Activated CD4-positive, CD25-positive, alpha-beta regulatory T cell treated with anti-CD3 and anti-CD28 coated beads, Interleukin-2, amount 50 U/mL, for 72 hours (primary cell): ENCODE measurements at regions not wholly inside any gene's neighbourhood (a gene's known extent, or its start where the extent isn't known, plus 50 kb on each side); places are given as distances from the start of the nearest gene placed in this dataset.
"Not testable (repeated sequence)": the region's sequence is repeated elsewhere in the genome, so short reads cannot be mapped to it uniquely, and the experiment has no call there.

Source experiments
- DNase-seq: peaks from one replicate; pipeline ENCODE4 v3.0.0; 2021

DNA sequence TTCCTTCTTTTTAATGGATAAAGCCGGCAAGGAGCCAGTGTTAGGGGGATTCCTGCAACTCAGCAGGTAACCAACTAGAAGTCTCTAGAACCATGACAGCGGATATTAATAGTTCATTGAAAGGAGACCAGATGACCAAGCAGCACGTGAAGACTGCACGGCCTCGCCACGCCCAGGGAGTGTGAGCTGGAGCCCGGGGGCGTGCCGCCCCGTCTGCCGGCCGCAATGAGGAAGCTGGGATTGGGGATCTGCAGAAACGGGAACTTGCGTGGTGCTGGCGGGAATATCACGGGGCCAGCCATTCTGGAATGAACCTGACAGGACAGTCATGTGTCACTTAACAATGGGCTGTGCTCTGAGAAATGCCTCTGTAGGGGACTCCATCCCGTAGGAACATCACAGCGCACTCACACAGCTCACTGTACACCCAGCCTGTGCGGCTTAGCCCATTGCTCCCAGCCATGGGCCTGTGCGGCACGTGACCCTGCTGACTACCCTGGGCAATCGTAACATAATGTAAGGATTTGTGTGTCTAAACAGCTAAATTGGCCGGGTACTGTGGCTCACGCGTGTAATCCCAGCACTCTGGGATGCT lies 4092.8 kb upstream of the TPTE start:
- not testable (repeated sequence) for DNase-seq

DNA sequence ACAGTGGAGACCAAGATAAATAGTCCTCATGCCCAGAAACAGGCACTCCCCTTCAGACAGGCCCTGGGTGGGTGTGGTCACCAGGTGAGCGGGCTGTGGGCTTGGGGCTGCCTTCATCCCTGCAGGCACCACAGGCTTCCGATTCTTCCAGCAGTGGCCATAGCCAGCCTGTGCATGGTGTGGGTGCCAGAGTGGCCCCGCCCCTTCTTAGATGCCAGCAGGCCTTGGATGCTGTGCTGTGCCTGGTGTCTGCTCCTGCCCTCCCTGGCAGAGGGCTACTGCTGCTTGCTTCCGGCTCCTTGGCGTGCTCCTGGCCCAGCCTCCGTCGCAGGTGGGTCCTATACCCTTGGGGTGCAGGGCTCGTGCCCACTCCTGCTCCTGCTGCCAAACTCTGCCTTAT lies 4091.5 kb upstream of the TPTE start:
- DNase-seq: not testable (repeated sequence)

DNA sequence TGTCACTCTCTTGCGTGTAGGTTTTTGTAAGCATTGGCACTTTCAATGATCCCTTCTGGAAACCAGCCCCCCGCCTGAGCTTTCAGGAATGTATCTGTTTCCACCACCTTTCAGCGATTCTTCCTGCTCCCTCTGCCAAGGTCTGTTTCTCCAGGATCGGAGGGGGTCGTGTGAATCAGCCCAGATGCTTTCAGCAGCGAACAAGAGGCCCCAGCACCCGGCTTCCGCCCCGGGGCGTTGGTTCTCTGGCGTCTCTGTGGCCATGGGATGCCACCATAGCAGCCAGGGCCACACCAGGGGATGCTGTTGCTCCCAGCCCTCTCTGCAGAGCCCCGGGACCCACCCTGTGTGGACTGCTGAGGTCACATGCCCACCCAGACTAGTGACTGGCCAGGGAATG lies 4088.2 kb upstream of the TPTE start:
- DNase-seq: not testable (repeated sequence)

DNA sequence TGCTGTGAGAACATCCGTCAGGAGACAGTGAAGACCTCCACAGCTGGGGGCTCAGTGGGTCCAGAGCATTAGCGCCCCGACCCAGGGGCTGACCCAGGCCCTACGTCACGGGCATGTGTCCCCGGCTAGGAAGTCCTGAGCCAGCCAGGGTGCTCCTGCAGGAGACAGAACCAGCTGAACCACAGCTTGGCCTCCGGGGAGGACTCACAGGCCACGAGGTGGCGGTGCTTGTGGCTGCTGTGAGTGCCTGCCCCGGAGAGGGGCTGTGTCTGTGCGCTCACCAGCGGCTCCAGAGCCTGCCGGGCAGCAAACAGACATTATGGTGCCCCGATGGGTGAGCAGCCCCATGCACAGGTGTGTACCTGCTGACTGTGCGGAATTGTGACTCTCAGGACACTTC lies 4085.2 kb upstream of the TPTE start:
- not testable (repeated sequence) for DNase-seq

DNA sequence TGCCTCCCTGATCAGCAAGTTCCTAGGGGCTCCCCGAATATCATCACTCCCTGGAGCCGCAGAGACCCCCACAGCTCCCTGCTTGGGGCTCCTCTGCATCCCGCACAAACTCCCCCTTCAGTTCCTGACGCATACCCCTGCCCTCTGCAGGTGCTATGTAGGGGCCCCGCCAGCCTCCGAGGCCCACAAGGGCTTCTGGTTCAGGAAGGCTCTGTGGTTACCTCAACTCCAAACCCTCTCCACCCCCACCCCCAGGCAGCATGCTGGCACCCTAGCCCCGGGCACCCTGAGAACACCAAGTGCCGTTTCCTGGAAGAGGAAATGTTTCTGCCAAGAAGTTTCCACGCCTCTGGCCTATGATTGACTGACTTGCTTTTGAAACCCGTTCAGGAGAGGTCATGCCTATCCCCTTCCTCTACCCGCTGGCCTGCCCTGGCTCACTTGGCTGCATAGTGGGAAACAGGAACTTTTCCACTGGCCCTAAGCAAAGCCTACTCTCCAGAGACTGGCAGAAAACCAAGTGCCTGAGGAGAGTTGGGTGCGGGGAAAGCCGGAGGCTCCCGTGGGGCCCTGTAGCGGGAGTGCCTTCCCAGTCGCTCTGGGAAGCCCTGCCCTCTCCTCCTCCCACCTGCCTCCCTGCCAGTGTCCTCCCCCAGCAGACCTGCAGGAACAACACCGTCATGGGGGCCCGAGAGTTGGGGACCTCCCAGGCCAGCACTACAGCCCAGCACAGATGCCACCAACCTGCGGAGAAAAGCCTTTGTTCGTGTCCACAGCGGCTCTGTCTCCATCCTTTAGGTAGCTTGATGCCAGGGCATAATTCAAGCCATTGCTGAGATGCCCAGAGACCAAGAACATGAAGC lies 4084.2 kb upstream of the TPTE start:
- DNase-seq: not testable (repeated sequence)

DNA sequence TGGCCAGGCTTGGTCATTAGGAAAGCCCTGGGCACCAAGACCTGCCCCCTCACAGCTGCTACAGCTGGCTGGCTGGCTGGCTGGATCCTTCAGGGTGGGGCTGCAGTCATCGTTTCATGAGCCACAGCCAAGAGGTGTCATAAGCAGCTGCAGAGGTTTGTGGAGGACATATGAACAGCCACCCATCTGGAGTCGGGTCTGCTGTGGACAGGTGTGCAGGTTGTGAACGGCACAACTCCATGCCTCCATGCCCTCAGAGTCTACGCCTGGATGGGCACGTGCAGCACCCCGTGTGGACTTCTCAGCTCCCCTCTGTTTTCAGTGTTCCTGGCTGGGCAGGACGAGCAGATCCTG lies 4083.6 kb upstream of the TPTE start:
- not testable (repeated sequence) for DNase-seq

DNA sequence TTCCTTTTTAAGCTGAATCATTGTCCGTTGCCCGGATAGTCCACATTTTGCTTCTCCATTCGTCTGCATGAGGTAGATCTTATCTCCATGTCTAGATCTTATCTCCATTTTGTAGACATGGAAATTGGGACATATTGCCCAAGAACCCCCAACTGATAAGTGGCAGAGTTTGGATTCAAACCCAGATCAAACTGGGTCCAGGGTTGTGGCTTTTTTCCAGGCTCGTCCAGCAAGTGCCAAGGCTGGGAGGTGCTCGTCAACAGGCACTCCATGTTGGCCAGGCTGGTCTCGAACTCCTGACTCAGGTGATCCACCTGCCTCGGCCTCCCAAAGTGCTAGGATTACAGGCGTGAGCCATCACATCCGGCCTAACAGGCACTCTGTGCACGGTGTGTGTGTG lies 4082.3 kb upstream of the TPTE start:
- not testable (repeated sequence) for DNase-seq

DNA sequence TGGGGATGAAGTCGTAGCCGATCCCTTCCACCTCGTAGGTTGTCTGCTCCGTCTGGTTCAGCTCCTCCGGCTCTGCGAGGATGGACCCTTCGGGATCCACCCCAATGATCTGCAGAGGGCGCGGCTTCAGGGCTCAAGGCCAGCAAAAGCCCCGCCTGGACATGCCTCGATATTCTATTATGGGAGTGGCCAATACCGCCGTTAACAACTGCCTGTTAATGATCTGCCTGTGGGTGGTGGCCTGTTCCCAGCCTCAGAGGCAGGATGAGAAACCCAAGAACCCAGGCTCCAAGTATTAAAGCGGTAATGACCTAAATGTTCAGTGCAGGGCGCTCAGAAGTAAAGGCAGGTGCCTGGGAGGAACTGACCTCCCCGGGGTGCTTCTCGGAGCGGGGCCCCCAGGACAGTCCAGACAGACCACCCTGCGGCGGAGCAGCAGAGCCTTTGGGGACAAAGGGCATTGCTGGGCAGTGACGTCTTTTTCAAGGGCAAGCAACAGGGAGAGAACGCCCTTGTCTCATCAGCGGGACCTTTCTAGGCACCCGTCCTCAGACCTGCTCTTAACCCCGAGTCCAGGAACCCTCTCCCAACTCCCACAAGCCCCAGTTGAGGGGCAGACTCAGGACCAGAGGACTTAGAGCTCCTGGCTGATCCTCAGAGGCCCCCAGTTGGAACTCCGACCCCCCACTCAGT lies 4066.6 kb upstream of the TPTE start:
- not testable (repeated sequence) for DNase-seq

DNA sequence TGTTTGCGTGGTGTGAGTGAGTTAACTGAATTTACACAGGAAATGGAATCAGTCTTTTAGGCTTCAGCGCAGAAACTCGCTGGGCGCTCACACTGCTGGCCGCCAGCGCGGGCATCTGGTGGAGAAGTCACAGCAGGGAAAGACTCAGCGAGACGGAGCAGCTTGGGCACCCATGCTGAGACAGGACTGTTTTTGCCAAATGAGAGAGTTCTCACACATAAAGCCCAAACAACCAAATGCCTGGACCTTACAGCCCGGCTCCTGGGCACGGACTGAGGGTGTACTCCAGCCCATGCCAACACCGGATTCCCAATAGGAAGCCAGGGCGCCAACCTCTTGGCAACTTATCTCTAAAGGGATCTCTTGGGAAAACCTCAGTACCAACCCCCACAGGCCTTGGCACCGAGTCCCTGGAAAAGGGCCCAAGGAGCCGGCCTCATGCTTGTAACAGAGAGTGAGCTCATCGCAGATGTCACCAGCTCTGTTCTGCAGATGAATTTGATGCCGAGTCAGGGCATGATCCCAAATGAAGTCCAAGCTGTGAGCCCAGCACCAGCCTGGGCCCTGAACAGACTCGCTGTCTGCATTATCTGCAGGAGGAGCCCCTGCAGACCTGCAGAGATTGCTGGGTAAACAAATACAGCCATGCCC lies 4065.2 kb upstream of the TPTE start:
- DNase-seq: not testable (repeated sequence)

DNA sequence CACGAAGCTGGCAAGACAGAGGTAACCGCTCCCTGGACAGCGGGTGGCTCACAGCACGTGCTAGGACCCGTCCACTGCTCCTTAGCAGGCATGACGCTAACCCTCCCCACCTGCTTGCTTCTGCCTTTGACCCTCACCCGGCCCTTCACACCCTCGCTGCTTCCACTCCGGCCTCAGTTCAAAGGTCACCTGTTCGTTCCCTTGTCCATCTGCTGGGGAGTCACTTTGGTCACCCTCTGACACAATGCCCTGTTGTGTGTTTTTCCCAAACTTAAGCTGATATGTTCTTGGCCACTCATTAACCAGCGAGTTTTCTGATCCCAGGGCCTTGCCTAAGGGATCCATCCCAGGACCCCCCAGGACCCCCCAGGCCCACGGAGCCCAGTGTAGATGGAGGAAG lies 4061.6 kb upstream of the TPTE start:
- DNase-seq: not testable (repeated sequence)

DNA sequence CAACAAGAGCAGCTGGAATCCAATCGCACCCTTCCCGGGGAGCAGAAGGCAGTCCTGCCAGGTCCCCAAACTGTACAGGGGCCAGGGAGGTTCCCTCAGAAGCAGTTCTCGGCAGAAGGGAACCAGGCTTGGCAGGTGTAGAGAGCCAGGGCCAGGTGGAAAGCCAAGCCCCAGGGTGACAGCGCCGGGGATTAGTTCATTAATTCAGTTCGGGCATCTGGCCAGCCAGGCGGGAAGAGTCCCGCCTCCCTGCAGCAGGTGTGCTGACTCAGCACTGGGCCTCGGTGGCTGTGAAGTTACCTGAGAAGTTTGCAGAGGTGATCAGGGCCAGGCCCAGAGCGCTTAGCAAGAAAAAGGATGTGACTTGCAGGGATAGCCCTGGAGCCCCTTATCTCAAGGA lies 4060.0 kb upstream of the TPTE start:
- DNase-seq: not testable (repeated sequence)

DNA sequence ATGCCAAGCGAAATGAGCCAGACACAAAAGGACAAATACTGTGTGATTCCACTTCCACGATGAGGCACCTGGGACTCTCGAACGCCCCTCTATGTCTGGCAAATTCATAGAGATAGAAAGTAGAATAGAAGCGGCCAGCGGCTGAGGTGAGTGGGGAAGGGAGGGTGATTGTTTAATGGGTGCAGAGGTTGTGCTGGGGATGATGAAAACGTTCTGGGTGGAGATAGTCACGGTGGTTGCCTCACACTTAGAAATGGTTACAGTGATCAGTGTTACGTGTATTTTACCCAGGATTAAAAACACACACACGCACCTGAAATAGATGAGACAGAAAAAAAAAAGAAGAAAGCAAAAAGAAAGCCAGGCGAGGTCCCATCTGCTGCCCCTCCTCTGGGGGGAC lies 4057.0 kb upstream of the TPTE start:
- not testable (repeated sequence) for DNase-seq

DNA sequence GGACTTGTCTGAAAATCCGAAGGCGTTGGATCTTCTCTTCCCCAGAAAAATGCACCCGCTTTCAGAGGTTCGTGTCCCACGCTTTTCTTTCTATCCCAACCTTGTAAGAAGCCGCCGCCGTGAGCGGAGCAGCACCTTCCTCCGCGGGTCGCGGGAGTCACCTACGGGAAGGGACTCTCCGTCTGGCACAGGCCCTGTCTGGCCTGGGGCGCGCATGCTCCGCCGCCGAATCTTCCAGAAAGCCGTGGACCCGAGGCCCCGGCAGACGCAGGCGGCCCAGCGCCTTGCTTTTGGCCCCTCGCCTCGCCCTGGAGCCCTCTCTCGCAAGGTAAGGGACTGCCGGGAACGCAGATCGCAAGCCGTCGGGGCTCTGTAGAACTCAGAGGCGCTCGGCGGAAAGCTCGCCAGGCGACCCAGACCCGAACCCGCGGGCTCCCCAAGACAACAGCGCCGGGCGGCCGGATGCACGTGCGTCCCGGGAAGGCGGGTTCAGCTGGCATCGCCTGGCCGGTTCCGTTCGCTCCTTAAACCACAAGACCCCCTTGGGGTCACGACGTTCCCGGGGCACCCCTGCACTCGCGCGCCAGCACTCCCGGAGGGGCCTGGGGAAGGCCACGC lies 4055.2 kb upstream of the TPTE start:
- not testable (repeated sequence) for DNase-seq

DNA sequence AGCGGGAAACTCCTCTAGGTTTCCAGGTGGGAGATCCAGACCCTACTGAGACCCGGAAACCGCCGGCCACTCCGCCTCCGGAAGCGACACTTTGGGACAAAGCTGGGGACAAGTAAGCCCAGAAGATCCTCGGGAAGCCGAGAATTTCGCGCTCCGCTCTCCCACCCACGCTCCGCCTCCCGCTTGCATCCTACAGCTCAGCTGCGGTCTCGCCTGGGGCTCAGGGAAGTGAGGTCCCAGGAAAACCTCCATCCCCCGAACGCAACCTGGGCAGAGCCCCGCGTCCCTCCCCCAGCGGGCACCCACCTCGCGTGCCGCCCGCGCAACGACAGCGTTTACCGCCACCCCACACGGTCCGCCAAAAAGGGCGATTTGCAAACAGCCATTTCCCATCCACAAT lies 4054.7 kb upstream of the TPTE start:
- not testable (repeated sequence) for DNase-seq

DNA sequence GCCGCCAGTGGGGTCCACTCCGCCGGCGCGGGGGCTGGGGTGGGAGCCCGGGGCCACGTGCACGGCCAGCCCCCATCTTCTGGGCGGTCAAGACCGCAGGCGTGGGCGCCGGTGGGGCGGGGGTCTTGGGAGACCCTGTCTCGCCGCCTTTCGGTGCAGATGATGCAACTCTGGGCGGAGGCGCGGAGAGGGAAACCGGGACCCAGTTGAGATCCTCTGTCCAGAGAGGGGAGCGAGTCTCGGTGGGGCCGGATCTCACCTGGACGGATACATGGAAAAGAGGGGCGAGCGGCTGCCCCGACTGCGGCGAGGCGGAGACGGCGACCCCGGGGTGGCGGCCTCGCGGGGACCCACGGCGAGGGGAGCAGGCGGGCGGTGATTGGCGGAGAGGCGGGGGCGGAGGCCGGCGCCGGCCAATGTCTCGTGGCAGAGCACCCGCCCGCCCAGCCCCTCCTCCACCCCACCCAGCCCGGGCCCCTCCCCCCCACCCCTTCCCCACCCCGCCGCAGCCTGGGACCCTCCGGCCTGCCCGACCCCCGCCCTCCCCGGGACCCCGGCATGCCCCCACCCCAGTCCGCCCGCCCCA lies 4054.1 kb upstream of the TPTE start:
- DNase-seq: not testable (repeated sequence)

DNA sequence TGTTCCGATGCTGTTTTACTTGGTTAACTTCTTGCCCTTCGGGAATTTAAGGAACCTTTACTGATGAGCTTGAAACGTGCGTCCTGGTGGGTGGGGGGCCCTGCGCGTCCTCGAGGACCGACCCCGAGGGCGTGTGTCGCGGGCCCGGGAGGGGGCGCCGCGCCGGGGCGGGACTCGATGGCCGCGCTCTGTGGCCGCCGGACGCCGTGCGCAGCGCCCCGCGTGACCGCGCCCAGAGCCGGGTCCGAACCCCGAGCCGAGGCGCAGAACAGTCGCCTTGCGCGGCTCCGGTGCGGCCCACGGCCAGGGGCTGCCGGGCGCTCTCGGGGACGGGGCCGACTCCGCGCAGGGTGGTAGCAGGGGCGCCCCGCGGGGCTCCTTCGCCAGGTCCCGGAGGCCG lies 4053.5 kb upstream of the TPTE start:
- DNase-seq: not testable (repeated sequence)

DNA sequence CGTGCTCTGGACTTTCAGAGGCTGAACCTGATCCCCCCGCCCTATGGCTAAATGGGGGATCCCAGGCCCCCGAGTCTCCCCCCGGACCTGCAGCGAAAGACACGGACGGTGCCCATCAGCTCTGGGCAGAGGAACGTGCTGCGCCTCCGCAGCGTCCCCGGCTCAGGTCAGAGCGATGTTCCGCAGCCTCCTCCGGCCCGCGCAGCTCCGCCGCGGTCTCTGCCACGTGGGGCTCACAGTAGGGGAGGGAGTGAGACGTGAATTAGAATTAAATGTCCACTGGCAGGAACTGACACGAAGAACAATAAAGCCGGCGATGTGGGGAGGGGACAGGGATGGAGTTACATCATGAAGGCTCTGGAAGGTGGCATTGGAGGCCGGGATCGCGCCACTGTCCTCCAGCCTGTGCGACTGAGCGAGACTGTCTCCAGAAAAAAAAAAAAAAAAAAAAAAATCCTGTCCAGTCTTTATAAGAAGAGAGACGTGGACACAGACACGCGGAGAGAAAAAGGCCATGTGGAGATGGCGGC lies 4053.0 kb upstream of the TPTE start:
- not testable (repeated sequence) for DNase-seq

DNA sequence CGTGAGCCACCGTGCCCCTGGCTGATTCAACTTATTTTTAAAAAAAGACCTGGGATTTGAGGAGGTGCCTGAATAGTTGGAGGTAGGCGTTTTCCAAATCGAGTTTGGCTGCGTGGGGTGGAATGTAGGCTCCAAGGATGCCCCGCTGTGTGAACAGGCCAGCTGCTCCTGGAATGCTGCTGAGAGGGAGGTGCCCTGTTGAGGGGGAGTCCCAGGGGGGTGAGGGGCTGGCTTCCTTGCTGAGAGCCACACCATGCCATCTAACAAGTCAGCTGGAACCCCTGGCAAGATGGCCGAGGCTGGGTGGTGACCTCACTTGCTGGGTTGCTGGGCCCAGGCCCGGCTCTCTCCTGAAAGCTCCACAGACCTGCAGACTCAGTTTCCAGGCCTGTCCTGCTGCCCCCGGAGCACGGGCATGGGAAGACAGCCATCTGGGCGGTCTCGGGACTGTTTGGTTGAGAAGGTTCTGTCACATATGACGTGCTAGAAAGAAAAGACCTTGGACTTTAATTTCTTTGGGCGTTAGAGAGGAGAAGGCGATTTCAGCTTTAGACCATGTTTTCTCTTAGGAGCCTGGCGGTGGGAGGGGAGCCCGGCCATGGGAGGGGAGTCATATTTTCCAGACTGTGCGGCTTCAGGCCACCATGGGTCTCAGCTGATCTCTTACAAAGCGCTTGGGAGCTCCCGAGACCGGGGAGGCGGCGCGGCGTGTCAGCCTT lies 4047.0 kb upstream of the TPTE start:
- not testable (repeated sequence) for DNase-seq

DNA sequence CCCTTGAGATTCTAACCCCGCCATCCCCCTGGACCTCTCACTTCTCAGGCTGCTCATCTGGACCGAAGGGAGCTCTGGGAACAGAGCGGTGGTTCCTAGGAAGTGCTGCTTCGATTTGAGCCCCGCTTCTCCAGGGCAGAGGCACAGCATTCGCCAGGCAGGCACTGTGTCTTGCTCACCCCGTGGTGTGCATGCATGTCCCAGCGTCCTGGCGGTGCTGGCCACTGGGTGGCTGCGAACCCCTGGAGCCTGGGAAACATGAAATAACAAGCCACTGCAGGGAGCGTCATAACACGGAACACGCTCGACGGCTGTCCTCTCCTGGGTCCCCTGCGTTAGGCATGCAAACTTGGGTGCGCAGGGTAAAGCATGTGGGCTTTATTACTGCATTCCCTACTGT lies 4040.3 kb upstream of the TPTE start:
- DNase-seq: not testable (repeated sequence)

DNA sequence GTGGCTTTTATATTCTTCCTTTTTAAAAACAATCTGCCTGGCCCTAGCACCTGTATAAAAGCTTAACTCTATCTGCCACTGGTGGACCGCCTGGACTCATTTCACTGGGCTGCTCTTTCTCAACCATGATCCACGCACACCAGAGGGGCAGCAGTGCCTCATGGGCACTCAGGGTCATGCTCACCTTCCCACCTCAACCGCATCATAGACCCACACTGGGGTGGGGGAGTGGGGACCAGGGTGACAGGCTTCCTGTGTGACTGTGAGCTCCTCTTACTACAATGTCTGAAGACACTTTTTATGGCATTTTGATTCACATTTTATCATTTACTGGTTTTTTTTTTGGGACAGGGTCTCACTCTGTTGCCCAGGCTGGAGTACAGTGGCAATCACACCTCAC lies 4038.8 kb upstream of the TPTE start:
- not testable (repeated sequence) for DNase-seq

DNA sequence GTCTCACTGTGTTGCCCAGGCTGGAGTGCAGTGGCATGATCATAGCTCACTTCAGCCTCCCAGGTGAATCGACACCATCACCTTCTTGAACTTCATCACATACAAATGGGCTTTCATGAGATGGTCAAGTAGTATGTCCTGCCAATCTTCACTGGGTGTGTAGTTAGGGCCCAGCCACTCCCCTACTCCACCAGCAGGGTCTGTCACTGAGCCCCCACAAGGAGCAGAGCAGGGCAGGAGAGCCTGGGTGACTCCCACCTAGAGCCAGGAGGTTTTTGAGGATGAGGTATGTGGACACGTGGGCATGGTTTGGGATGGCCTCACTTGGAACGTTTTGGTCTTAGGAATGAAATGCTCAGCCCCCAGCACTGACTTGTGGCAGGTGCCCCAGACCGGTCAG lies 4037.7 kb upstream of the TPTE start:
- not testable (repeated sequence) for DNase-seq
